Stimulated activated naive B cell treated with anti-CD40 and anti-IgM and Interleukin-4, amounts not matched to agents 10 μg/mL and 1 μg/mL and 100 μg/mL, for 72 hours (primary cell): ENCODE measurements at regions not wholly inside any gene's neighbourhood (a gene's known extent, or its start where the extent isn't known, plus 50 kb on each side); places are given as distances from the start of the nearest gene placed in this dataset.
"Not testable (repeated sequence)": the region's sequence is repeated elsewhere in the genome, so short reads cannot be mapped to it uniquely, and the experiment has no call there.

Experiments
- ATAC-seq, 2 donors: fragments of 150-1000 bp; cut with Tn5 transposase; replicated peaks; 2 replicates each; pipeline ENCODE4 v1.10.0; 2021; ENCODE audit warnings: moderate library complexity in 1 of 2
- DNase-seq: peaks from one replicate; pipeline ENCODE4 v3.0.0; 2021
- H3K27ac Mint-ChIP-seq: one replicate; pipeline ENCODE4 v1.8.0; 2022; ENCODE audit warnings: mild to moderate bottlenecking, mixed read lengths
- H3K27me3 Mint-ChIP-seq, 2 donors: one replicate each; pipeline ENCODE4 v1.8.0; 2022; ENCODE audit warnings: mixed read lengths in 2 of 2
- H3K36me3 Mint-ChIP-seq, 2 donors: one replicate each; pipeline ENCODE4 v1.8.0; 2022; ENCODE audit warnings: mixed read lengths in 2 of 2, mild to moderate bottlenecking in 1 of 2
- H3K4me1 Mint-ChIP-seq, 2 donors: one replicate each; pipeline ENCODE4 v1.8.0; 2022; ENCODE audit warnings: mixed read lengths in 2 of 2, mild to moderate bottlenecking in 1 of 2
- H3K4me3 Mint-ChIP-seq, 2 donors: one replicate each; pipeline ENCODE4 v1.8.0; 2022; ENCODE audit warnings: mild to moderate bottlenecking in 2 of 2, mixed read lengths in 2 of 2, moderate library complexity in 1 of 2
- H3K9me3 Mint-ChIP-seq, 2 donors: one replicate each; pipeline ENCODE4 v1.8.0; 2022; ENCODE audit warnings: mixed read lengths in 2 of 2, mild to moderate bottlenecking in 1 of 2

- Mint-ChIP-seq H3K4me1 (peaks cover 3 to 4% of the 10 kb centered on the region in 2 donors), H3K9me3 (no peaks in the 10 kb centered on the region), H3K36me3 (no peaks in the 10 kb centered on the region), H3K27me3 (no peaks in the 10 kb centered on the region), H3K4me3 (no peak overlapping the region), H3K27ac (no peak overlapping the region)
- no peak for ATAC-seq
- no peak for DNase-seq
These were observed 216.4 kb upstream of the AFF2 start for GRCh38 chrX:148284056-148284455.

- H3K27ac Mint-ChIP-seq = no peak overlapping the region
- H3K9me3 Mint-ChIP-seq = peaks cover 0 to 1% of the 10 kb centered on the region in 2 donors
- H3K27me3 Mint-ChIP-seq = no peaks in the 10 kb centered on the region
- H3K4me3 Mint-ChIP-seq = no peak overlapping the region
- H3K4me1 Mint-ChIP-seq = peaks cover 3 to 4% of the 10 kb centered on the region in 2 donors
- no peak for ATAC-seq
- no peak for DNase-seq
- no peaks in the 10 kb centered on the region for H3K36me3 Mint-ChIP-seq
These were observed 215.6 kb upstream of the AFF2 start for GRCh38 chrX:148284821-148285220.

DNA sequence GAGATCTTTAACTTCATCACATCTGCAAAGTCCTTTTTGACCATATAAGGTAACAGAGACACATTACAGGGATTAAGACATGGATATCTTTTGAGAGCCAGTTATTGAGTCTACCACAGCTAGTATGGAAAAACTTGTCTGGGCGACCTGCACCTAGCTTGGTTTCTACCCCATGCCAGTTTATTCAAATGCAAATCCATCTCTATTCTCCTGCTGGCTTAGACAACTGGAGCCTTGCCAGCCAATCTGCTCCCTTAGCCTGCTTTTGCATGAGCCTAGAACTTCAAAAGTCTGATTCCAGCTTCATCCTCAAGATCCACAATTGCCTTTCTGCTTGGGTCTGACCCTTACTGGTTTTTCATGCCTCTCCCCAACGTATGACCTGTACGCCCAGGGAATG lies 212.0 kb upstream of the AFF2 start:
- Mint-ChIP-seq H3K27ac (no peak overlapping the region), H3K9me3 (peaks cover 0 to 4% of the 10 kb centered on the region in 2 donors), H3K36me3 (no peaks in the 10 kb centered on the region), H3K27me3 (no peaks in the 10 kb centered on the region), H3K4me1 (peaks cover 0 to 11% of the 10 kb centered on the region in 2 donors), H3K4me3 (no peak overlapping the region)
- no peak for DNase-seq
- ATAC-seq = no peak

DNA sequence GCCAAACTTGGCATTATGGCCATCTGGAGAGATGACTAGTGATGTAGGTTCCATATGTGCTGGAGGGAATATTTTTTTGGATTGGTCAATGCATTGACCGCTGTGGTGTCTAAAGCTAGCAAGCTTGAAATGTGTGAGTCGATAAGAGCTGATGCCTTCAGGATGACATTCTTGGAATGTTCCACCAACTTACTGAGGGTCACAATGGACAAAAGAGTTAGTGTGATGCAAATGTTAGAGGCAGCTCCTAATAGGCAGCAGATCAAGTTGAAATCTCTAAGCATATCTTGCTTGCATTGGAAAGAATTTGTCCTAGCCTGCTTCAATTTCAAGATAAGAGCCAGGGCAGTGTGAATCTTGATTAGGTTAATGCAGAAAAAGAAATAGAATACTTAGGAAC lies 210.4 kb upstream of the AFF2 start:
- Mint-ChIP-seq H3K36me3 (no peaks in the 10 kb centered on the region), H3K27me3 (no peaks in the 10 kb centered on the region), H3K27ac (no peak overlapping the region)

GRCh38 chrX:148290931-148291330 lies 209.5 kb upstream of the AFF2 start:
- peaks cover 4 to 10% of the 10 kb centered on the region in 2 donors for H3K9me3 Mint-ChIP-seq
- DNase-seq (no peak), ATAC-seq (no peak)
- no peaks in the 10 kb centered on the region for H3K27me3 Mint-ChIP-seq
- H3K4me1 Mint-ChIP-seq = peaks cover 0 to 6% of the 10 kb centered on the region in 2 donors
- no peak overlapping the region for H3K27ac Mint-ChIP-seq
- no peaks in the 10 kb centered on the region for H3K36me3 Mint-ChIP-seq
- H3K4me3 Mint-ChIP-seq = no peak overlapping the region

More for the DNA sequence above, 210.4 kb upstream of the AFF2 start:
- peaks cover 0 to 9% of the 10 kb centered on the region in 2 donors for H3K4me1 Mint-ChIP-seq
- no peak for DNase-seq
- no peak for ATAC-seq
- H3K4me3 Mint-ChIP-seq = no peak overlapping the region
- H3K9me3 Mint-ChIP-seq = peaks cover 0 to 4% of the 10 kb centered on the region in 2 donors

GRCh38 chrX:148298737-148299136 lies 201.7 kb upstream of the AFF2 start:
- H3K27me3 Mint-ChIP-seq = no peaks in the 10 kb centered on the region
- no peak overlapping the region for H3K4me3 Mint-ChIP-seq
- no peaks in the 10 kb centered on the region for H3K36me3 Mint-ChIP-seq
- H3K9me3 Mint-ChIP-seq = peaks cover 4 to 16% of the 10 kb centered on the region in 2 donors
- H3K27ac Mint-ChIP-seq = no peak overlapping the region
- no peaks in the 10 kb centered on the region for H3K4me1 Mint-ChIP-seq
- ATAC-seq (peak in 1 of 2 donors; percentile 48), DNase-seq (no peak)

DNA sequence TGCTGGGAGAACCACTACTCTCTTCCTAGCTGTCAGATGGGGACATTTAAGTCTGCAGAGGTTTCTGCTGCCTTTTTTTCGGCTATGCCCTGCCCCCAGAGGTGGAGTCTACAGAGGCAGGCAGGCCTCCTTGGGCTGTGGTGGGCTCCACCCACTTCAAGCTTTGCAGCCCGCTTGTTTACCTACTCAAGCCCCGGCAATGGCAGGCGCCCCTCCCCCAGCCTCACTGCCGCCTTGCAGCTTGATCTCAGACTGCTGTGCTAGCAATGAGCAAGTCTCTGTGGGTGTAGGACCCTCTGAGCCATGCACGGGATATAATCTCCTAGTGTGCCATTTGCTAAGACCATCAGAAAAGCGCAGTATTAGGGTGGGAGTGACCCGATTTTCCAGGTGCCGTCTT lies 195.2 kb upstream of the AFF2 start:
- DNase-seq, H3K27ac Mint-ChIP-seq, H3K9me3 Mint-ChIP-seq, H3K4me1 Mint-ChIP-seq, H3K27me3 Mint-ChIP-seq, H3K36me3 Mint-ChIP-seq, H3K4me3 Mint-ChIP-seq, ATAC-seq: not testable (repeated sequence)

- H3K27ac Mint-ChIP-seq = no peak overlapping the region
- peaks cover 5 to 16% of the 10 kb centered on the region in 2 donors for H3K4me1 Mint-ChIP-seq
- H3K9me3 Mint-ChIP-seq = peaks cover 2 to 3% of the 10 kb centered on the region in 2 donors
- H3K27me3 Mint-ChIP-seq = peaks cover 0 to 6% of the 10 kb centered on the region in 2 donors
- no peak overlapping the region for H3K4me3 Mint-ChIP-seq
- ATAC-seq (no peak), DNase-seq (no peak)
- no peaks in the 10 kb centered on the region for H3K36me3 Mint-ChIP-seq
These were observed 191.0 kb upstream of the AFF2 start for GRCh38 chrX:148309413-148309812.

DNA sequence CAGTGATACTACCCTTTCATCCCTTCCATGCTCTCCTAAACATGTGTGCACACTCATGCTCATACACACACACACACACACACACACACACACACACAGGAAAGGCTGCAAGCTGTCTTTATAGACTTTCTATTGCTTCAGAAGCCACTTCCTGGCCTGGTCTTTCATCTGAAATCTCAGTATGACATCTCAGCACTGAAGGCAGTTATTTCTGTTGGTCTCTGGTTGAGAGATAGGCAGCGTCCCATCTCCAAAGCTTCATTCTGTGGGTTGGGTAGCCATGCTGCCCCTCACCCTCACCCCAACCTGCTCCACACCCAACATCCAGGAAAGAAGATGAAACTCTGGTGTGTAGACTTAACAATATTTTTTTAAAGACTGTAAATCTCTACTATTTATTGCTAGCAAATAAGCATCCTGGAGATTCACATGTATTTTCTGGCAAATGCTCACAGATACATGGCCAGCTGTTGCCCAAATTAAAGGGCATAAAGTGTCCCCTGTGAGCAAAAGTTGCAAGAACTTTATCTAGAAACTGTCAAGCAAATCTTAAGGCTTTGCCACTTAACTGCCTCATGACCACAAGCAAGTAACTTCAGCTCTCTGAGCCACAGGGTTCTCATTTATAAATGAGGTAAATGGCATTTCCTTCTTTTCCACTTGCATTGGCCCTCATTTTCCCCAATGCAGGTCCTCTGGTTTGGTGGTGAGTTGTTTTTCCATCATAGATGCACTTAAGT lies 189.8 kb upstream of the AFF2 start:
- H3K4me3 Mint-ChIP-seq = no peak overlapping the region
- peaks cover 5 to 16% of the 10 kb centered on the region in 2 donors for H3K4me1 Mint-ChIP-seq

DNA sequence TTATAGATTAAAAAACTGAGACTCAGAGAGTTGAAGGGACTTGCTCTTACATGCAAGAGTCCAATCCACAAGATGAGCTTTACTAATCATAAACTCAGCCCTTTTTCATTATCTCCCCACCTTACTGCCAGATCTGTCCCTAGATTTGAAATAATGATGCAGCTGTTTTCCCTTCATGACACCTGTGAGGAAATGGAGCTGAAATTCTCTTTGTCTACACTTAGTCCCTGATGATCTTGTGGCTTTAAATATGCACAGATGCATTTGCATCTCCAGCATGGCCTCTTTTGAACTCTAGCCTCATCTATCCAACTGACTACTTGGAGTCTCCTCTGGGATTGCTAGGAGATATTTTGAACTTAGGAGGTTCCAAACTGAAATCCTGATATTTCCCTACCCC lies 188.9 kb upstream of the AFF2 start:
- H3K9me3 Mint-ChIP-seq = peaks cover 2 to 3% of the 10 kb centered on the region in 2 donors
- DNase-seq (no peak), ATAC-seq (no peak)
- no peaks in the 10 kb centered on the region for H3K36me3 Mint-ChIP-seq
- H3K4me1 Mint-ChIP-seq = peaks cover 5 to 24% of the 10 kb centered on the region in 2 donors
- no peak overlapping the region for H3K27ac Mint-ChIP-seq
- H3K4me3 Mint-ChIP-seq = no peak overlapping the region
- peaks cover 0 to 6% of the 10 kb centered on the region in 2 donors for H3K27me3 Mint-ChIP-seq

More for the DNA sequence above, 189.8 kb upstream of the AFF2 start:
- DNase-seq = peak; percentile 4
- H3K36me3 Mint-ChIP-seq = no peaks in the 10 kb centered on the region
- H3K27ac Mint-ChIP-seq = no peak overlapping the region
- H3K27me3 Mint-ChIP-seq = peaks cover 0 to 6% of the 10 kb centered on the region in 2 donors
- peak; percentile 73 to 77 for ATAC-seq
- peaks cover 2 to 3% of the 10 kb centered on the region in 2 donors for H3K9me3 Mint-ChIP-seq

GRCh38 chrX:148314876-148315275 lies 185.5 kb upstream of the AFF2 start:
- ATAC-seq (no peak), DNase-seq (no peak)
- no peak overlapping the region for H3K27ac Mint-ChIP-seq
- H3K36me3 Mint-ChIP-seq = no peaks in the 10 kb centered on the region
- no peak overlapping the region for H3K4me3 Mint-ChIP-seq
- H3K27me3 Mint-ChIP-seq = no peaks in the 10 kb centered on the region
- H3K4me1 Mint-ChIP-seq = peaks cover 5 to 27% of the 10 kb centered on the region in 2 donors
- peaks cover 0 to 3% of the 10 kb centered on the region in 2 donors for H3K9me3 Mint-ChIP-seq

DNA sequence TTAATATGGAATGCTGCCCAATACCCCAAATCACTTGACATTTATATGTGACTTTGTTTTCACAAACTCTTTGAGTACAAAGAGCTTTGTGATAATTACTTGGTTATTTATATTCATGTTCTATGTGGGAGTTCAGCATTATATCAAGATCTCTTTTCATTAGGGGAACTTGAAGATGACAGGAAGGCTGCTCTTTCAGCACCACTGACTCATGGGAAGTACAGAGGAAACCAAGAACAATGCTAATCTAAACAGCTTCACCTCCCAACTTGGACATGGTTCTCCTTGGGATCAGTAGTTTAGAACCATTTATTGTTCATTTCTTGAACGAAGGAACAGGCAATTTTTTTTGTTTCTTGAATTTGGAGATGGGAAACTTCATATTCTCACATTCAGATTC lies 184.0 kb upstream of the AFF2 start:
- no peaks in the 10 kb centered on the region for H3K36me3 Mint-ChIP-seq
- H3K4me1 Mint-ChIP-seq = peaks cover 2 to 21% of the 10 kb centered on the region in 2 donors
- H3K27me3 Mint-ChIP-seq = no peaks in the 10 kb centered on the region
- peaks cover 0 to 3% of the 10 kb centered on the region in 2 donors for H3K9me3 Mint-ChIP-seq
- no peak for DNase-seq
- no peak overlapping the region for H3K4me3 Mint-ChIP-seq
- H3K27ac Mint-ChIP-seq = no peak overlapping the region
- ATAC-seq = no peak

DNA sequence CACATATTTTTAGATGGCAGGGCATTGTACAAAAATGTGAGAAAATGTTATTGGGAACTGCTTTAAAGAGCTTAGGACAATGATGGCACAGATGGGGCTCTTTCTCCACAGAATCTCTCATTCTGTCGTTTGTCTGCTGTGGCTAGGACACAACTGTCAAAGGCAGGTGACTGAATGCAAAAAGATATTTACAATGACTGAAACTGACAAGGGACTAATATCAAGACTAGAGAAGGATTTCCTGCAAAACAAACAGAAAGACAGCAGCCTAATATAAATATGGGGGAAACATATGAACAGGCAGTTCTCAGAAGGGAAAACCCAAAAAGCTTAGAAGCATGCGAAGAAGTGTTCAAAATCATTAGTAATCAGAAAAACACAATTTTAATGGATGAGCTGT lies 177.5 kb upstream of the AFF2 start:
- DNase-seq = no peak
- Mint-ChIP-seq H3K9me3 (no peaks in the 10 kb centered on the region), H3K4me1 (no peaks in the 10 kb centered on the region), H3K36me3 (no peaks in the 10 kb centered on the region), H3K27me3 (no peaks in the 10 kb centered on the region), H3K4me3 (no peak overlapping the region), H3K27ac (no peak overlapping the region)
- ATAC-seq = no peak

- H3K36me3 Mint-ChIP-seq = no peaks in the 10 kb centered on the region
- ATAC-seq (peak; percentile 39 to 52), DNase-seq (no peak)
- no peak overlapping the region for H3K27ac Mint-ChIP-seq
- no peak overlapping the region for H3K4me3 Mint-ChIP-seq
- no peaks in the 10 kb centered on the region for H3K27me3 Mint-ChIP-seq
- peaks cover 4 to 18% of the 10 kb centered on the region in 2 donors for H3K4me1 Mint-ChIP-seq
- no peaks in the 10 kb centered on the region for H3K9me3 Mint-ChIP-seq
These were observed 166.4 kb upstream of the AFF2 start for GRCh38 chrX:148333989-148334388.

- DNase-seq (no peak), ATAC-seq (no peak)
- Mint-ChIP-seq H3K9me3 (no peaks in the 10 kb centered on the region), H3K36me3 (no peaks in the 10 kb centered on the region), H3K27ac (no peak overlapping the region), H3K27me3 (no peaks in the 10 kb centered on the region), H3K4me1 (peaks cover 4 to 18% of the 10 kb centered on the region in 2 donors), H3K4me3 (no peak overlapping the region)
These were observed 162.5 kb upstream of the AFF2 start for GRCh38 chrX:148337873-148338272.
